ENCODE measurements at regions not wholly inside any gene's neighbourhood (a gene's known extent, or its start where the extent isn't known, plus 50 kb on each side); places are given as distances from the start of the nearest gene placed in this dataset.
"Not testable (repeated sequence)": the region's sequence is repeated elsewhere in the genome, so short reads cannot be mapped to it uniquely, and the experiment has no call there.

DNA sequence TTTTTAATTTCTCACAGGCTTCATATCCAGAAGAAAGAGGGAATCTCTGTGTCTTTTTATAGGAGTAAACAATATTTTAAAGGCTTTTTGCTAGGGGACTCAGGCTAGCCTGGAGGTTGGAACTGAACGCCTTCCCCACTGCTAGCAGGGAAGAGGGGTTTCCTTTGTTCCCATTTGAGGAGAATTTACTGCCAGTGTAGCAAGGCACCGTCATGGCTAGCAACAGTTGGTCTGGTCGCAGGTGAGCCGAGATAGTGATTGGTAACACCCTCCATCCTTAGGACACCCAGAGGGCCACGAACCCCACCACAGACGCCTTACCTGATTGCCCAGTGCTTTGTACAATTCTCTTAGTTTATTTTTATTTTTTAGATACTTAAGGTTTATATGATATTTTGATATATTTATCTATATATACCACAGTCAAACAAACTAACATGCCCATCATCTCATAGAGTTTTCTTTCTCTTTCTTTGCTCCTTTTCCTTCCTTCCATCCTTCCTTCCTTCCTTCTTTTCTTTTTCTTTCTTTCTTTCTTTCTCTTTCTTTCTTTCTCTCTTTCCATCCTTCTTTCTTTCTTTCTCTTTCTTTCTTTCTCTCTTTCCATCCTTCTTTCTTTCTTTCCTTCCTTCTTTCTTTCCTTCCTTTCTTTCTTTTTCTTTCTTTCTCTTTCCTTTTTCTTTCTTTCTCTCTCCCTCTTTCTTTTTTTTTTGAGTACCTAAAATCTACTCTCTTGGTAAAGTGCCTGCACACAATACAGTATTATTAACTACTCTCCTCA is 219.0 kb upstream of the AKR1E2 start:
- no peaks in the 10 kb centered on the region for H3K79me2 ChIP-seq (ENCODE audit: insufficient read depth)
- no peaks in the 10 kb centered on the region for H3K9me2 ChIP-seq (ENCODE audit: insufficient read depth)
- TF ChIP-seq EZH2phosphoT487 (IDR thresholded peaks at IDR 0.05; ENCODE audit: insufficient read depth, low read depth) (no peak), EZH2 (IDR thresholded peaks at IDR 0.05; ENCODE audit: insufficient read depth, poor library complexity, severe bottlenecking) (no peak)
- no peaks in the 10 kb centered on the region for H4K20me1 ChIP-seq (ENCODE audit: insufficient read depth)
- no peaks in the 10 kb centered on the region for H3K4me1 ChIP-seq (ENCODE audit: insufficient read depth)
- no peak for DNase-seq
- H3K27me3 ChIP-seq (replicated peaks; ENCODE audit: insufficient read depth) = no peaks in the 10 kb centered on the region
- H3F3A ChIP-seq (ENCODE audit: insufficient read depth) = no peaks in the 10 kb centered on the region
- no peak overlapping the region for H3K27ac ChIP-seq
- in situ Hi-C loops (cut with MboI) = no loop called here
- no peak overlapping the region for H3K9ac ChIP-seq
- H3K4me2 ChIP-seq (ENCODE audit: unreplicated experiment) = no peak overlapping the region
- WGBS, 2 experiments (ENCODE audit: low coverage in 1 of 2, low lambda C conversion rate in 2 of 2, missing lambda C conversion rate in 2 of 2) = 94 to 98% methylated on average over 6 of the region's 6 CpGs
- H3K4me3 ChIP-seq = no peak overlapping the region
- H3K36me3 ChIP-seq (ENCODE audit: low read depth) = no peaks in the 10 kb centered on the region
- no peaks in the 10 kb centered on the region for H3K9me3 ChIP-seq (ENCODE audit: low read depth)
- H2AFZ ChIP-seq = 0 out of 2 replicates have a peak overlapping the region, but pooled peaks have one; percentile 5

DNA sequence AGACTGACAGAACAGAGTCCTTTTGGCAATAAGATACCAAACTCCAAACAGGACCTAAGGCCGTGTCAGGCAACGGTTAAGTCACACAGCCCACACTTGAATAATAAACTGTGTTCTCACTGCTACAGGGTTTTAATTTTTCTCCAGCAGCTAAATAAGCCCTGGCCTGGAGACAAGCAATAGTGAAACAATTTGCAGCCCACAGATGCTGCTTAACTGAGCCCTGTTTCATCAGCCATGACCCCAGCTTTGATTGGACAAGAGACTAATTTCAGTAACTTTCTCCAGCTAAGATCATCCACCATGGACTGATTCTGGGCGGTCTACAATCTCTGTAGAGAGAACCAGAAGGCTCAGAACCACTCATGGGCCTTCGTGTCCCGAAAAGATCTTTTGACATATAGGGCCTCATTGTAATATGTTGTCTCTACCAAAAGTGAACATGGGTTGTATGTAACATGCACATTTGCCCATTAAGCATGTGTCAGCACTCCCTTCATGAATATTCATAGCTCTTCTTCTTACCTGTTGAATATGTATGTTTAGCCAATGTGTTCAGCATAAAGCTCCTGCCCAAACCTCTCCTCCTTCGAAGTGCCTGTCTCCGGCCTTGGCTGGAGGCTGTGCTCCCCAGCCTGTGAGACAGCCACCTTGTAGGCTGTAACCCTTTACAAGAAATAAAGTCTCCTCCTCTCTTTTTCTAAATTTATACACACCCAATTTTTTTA is 223.1 kb upstream of the AKR1E2 start:
- Histone ChIP-seq H3K27me3 (replicated peaks; ENCODE audit: insufficient read depth) (no peaks in the 10 kb centered on the region), H2AFZ (peak overlapping the region; percentile 33; the same call in 1 of the 2 replicates), H3K4me3 (no peak overlapping the region), H3K27ac (no peak overlapping the region), H3K36me3 (ENCODE audit: low read depth) (no peaks in the 10 kb centered on the region), H3K4me1 (ENCODE audit: insufficient read depth) (no peaks in the 10 kb centered on the region), H3K9me3 (ENCODE audit: low read depth) (no peaks in the 10 kb centered on the region), H3K4me2 (ENCODE audit: unreplicated experiment) (no peak overlapping the region), H3K9me2 (ENCODE audit: insufficient read depth) (no peaks in the 10 kb centered on the region), H3K79me2 (ENCODE audit: insufficient read depth) (no peaks in the 10 kb centered on the region), H4K20me1 (ENCODE audit: insufficient read depth) (no peaks in the 10 kb centered on the region), H3F3A (ENCODE audit: insufficient read depth) (no peaks in the 10 kb centered on the region), H3K9ac (no peak overlapping the region)
- in situ Hi-C loops (cut with MboI) = no loop called here
- TF ChIP-seq EZH2phosphoT487 (IDR thresholded peaks at IDR 0.05; ENCODE audit: insufficient read depth, low read depth) = no peak
- no peak for TF ChIP-seq EZH2 (IDR thresholded peaks at IDR 0.05; ENCODE audit: insufficient read depth, poor library complexity, severe bottlenecking)
- WGBS, 2 experiments (ENCODE audit: low coverage in 1 of 2, low lambda C conversion rate in 2 of 2, missing lambda C conversion rate in 2 of 2) = 80% methylated on average over 7 of the region's 7 CpGs
- DNase-seq = no peak

DNA sequence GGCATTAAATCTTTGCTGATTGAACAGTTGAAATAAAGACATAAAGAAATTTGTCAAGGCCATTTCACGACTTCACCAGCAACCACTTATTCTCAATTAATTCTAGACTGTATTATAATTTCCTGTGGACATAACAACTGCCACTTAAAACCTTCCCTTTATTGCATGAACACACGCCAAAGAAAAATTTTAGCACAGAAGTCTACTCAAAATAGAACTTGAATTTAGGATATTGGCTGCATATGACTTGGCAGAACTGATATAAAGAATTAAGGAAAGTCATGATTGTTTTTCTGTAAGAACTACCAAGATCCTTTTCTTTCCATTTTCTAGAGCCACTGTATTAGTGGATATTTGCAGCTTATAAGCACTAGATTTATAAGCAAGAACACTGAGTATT is 226.5 kb upstream of the AKR1E2 start:
- H3K4me1 ChIP-seq (ENCODE audit: insufficient read depth) = peaks cover 14% of the 10 kb centered on the region
- H3K4me2 ChIP-seq (ENCODE audit: unreplicated experiment) = no peak overlapping the region
- no peaks in the 10 kb centered on the region for H3K27me3 ChIP-seq (replicated peaks; ENCODE audit: insufficient read depth)
- 54 to 58% methylated on average over 2 of the region's 2 CpGs for WGBS, 2 experiments (ENCODE audit: low coverage in 1 of 2, low lambda C conversion rate in 2 of 2, missing lambda C conversion rate in 2 of 2)
- no peaks in the 10 kb centered on the region for H3K36me3 ChIP-seq (ENCODE audit: low read depth)
- H4K20me1 ChIP-seq (ENCODE audit: insufficient read depth) = no peaks in the 10 kb centered on the region
- H3K9ac ChIP-seq = no peak overlapping the region
- H3K79me2 ChIP-seq (ENCODE audit: insufficient read depth) = no peaks in the 10 kb centered on the region
- H3K27ac ChIP-seq = no peak overlapping the region
- in situ Hi-C loops (cut with MboI) = no loop called here
- no peaks in the 10 kb centered on the region for H3K9me3 ChIP-seq (ENCODE audit: low read depth)
- H2AFZ ChIP-seq = no peak overlapping the region
- H3K4me3 ChIP-seq = no peak overlapping the region
- TF ChIP-seq EZH2 (IDR thresholded peaks at IDR 0.05; ENCODE audit: insufficient read depth, poor library complexity, severe bottlenecking) = no peak
- TF ChIP-seq EZH2phosphoT487 (IDR thresholded peaks at IDR 0.05; ENCODE audit: insufficient read depth, low read depth) = no peak
- no peak for DNase-seq
- no peaks in the 10 kb centered on the region for H3F3A ChIP-seq (ENCODE audit: insufficient read depth)
- H3K9me2 ChIP-seq (ENCODE audit: insufficient read depth) = no peaks in the 10 kb centered on the region

DNA sequence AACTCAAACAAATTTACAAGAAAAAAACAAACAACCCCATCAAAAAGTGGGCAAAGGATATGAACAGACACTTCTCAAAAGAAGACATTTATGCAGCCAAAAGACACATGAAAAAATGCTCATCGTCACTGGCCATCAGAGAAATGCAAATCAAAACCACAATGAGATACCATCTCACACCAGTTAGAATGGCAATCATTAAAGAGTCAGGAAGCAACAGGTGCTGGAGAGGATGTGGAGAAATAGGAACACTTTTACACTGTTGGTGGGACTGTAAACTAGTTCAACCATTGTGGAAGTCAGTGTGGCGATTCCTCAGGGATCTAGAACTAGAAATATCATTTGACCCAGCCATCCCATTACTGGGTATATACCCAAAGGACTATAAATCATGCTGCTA is 228.1 kb upstream of the AKR1E2 start:
- WGBS, 2 experiments (ENCODE audit: low coverage in 1 of 2, low lambda C conversion rate in 2 of 2, missing lambda C conversion rate in 2 of 2) = 67 to 78% methylated on average over 1 of the region's 2 CpGs
- H3F3A ChIP-seq (ENCODE audit: insufficient read depth) = not testable (repeated sequence)

More for the DNA sequence above, 228.1 kb upstream of the AKR1E2 start:
- H3K9me2 ChIP-seq (ENCODE audit: insufficient read depth); DNase-seq; H4K20me1 ChIP-seq (ENCODE audit: insufficient read depth); H2AFZ ChIP-seq; H3K27ac ChIP-seq; in situ Hi-C loops (cut with MboI); H3K9ac ChIP-seq; H3K27me3 ChIP-seq (replicated peaks; ENCODE audit: insufficient read depth); H3K4me2 ChIP-seq (ENCODE audit: unreplicated experiment); H3K4me3 ChIP-seq; H3K36me3 ChIP-seq (ENCODE audit: low read depth); H3K79me2 ChIP-seq (ENCODE audit: insufficient read depth); H3K9me3 ChIP-seq (ENCODE audit: low read depth): not testable (repeated sequence)
- peaks cover 14% of the 10 kb centered on the region for H3K4me1 ChIP-seq (ENCODE audit: insufficient read depth)
